ENCODE measurements at regions not wholly inside any gene's neighbourhood (a gene's known extent, or its start where the extent isn't known, plus 50 kb on each side); places are given as distances from the start of the nearest gene placed in this dataset.

DNA sequence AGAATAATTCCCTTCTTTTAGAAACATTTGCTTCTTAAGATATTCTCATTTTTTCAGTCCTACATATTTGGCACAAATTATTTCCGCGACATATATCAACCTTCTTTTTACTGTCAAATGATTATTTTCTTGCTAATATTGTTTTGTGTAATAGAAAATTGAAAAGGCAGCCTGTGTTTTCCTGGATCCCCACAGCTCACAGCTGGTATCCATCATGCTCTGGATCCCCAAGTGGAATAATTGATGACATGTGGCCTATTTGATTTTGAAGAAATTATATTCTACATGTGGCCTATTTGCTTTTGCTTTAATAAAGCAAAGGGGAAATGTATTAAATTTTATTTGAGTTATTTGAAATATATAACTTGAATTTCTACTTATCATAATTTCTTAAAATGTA, 199.4 kb upstream of the LUZP2 start:
- H3K27ac ChIP-seq, result no peak overlapping the region
- TF ChIP-seq ZFX (IDR thresholded peaks at IDR 0.05; ENCODE audit: borderline replicate concordance), result no peak
- TF ChIP-seq, protein P1, sequence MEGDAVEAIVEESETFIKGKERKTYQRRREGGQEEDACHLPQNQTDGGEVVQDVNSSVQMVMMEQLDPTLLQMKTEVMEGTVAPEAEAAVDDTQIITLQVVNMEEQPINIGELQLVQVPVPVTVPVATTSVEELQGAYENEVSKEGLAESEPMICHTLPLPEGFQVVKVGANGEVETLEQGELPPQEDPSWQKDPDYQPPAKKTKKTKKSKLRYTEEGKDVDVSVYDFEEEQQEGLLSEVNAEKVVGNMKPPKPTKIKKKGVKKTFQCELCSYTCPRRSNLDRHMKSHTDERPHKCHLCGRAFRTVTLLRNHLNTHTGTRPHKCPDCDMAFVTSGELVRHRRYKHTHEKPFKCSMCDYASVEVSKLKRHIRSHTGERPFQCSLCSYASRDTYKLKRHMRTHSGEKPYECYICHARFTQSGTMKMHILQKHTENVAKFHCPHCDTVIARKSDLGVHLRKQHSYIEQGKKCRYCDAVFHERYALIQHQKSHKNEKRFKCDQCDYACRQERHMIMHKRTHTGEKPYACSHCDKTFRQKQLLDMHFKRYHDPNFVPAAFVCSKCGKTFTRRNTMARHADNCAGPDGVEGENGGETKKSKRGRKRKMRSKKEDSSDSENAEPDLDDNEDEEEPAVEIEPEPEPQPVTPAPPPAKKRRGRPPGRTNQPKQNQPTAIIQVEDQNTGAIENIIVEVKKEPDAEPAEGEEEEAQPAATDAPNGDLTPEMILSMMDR (IDR thresholded peaks at IDR 0.05), result no peak

DNA sequence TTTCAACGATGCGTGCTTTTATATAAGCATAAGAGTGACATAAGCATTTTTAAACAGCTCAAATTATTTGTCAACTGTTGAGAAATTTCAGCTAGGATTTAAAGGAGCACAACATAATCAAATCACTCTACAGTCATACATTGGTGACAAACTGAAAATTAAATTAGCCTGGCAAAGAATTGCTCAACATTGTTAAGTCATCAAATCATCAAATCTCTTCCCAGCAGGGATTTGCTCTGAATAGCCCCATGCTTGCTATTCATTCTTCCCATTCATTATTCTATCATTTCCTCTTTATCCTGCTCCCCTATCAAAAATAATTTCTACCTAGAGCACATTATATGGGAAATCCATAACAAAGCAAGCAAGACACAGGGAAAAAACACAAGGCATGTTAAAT, 198.7 kb upstream of the LUZP2 start:
- H3K27ac ChIP-seq, result no peak overlapping the region
- TF ChIP-seq, protein P1 (IDR thresholded peaks at IDR 0.05), result no peak
- TF ChIP-seq ZFX (IDR thresholded peaks at IDR 0.05; ENCODE audit: borderline replicate concordance), result no peak

DNA sequence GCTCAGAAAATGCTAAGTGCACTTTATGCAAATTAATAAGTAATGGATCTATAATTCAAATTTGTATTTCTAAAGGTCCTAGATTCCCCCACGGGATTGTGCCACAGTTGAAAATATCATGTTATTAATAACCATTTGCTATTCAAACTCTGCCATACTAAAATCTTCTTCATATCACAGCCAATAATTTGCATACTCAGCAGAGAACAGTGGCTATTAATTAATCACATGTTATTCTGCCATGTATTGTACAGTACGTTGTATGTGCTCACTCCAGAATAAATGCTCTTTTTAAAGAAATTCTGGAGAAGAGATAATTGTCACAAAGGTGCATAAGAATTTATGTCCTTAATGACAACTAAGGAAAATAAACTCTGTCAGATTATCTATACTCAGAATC, 184.9 kb upstream of the LUZP2 start:
- no peak for TF ChIP-seq ZFX (IDR thresholded peaks at IDR 0.05; ENCODE audit: borderline replicate concordance)
- TF ChIP-seq, protein P1 (IDR thresholded peaks at IDR 0.05), result no peak
- H3K27ac ChIP-seq, result no peak overlapping the region

DNA sequence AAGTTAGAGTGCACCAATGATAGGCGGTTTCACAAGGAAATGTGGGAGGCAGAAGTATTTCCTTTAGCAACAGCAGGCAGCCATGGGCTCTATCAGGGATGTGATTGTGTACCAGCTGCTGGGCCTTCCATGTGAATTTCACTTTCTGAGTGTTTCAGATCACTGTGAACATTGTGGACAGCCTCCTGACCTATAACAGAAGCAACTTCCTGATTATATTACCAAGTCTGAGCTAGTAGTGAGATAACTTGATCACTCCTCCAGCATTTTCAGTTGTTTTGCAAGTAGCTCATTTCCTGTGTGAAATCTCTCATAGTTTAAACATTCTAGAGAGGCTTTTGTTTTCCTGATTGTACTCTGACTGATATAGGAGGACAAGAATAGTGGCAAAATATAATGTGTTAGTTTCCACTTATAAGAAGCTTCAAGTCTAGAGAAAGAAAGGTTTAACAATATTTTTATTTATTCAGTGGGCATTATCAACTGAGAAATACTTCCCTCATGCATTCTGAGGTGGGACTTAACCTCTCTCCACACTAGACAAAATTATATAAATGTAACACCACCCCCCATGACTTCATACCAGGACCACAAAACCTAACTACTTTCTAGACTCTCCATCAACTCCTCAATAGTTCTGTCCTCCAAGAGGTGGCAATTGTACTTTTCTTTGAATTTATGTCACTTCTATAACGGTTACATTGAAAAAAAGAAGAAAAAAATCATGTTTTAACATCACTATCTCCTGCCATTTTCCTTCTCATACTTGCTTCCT, 184.2 kb upstream of the LUZP2 start:
- H3K27ac ChIP-seq, result no peak overlapping the region
- no peak for TF ChIP-seq ZFX (IDR thresholded peaks at IDR 0.05; ENCODE audit: borderline replicate concordance)
- TF ChIP-seq, protein P1 (IDR thresholded peaks at IDR 0.05), result no peak

DNA sequence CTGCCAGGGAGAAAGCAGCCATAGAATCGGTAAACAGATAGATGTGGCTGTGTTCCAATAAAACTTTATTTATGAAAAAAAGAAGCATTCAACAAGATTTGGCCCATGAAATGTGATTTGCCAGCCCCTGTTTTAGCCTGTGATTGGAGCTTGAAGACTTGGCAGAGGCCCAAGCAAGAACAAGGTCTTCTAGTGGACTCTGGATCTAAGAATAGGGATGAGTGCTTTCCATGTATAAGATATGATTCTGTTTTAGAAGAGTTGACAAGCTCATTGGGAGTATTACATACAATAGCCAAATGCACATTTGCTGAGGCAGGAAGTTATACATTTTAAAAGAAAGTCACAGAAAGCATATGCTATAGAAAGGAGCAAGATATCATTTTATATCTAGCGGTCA, 175.6 kb upstream of the LUZP2 start:
- no peak for TF ChIP-seq ZFX (IDR thresholded peaks at IDR 0.05; ENCODE audit: borderline replicate concordance)
- TF ChIP-seq, protein P1 (IDR thresholded peaks at IDR 0.05), result no peak
- H3K27ac ChIP-seq, result no peak overlapping the region

DNA sequence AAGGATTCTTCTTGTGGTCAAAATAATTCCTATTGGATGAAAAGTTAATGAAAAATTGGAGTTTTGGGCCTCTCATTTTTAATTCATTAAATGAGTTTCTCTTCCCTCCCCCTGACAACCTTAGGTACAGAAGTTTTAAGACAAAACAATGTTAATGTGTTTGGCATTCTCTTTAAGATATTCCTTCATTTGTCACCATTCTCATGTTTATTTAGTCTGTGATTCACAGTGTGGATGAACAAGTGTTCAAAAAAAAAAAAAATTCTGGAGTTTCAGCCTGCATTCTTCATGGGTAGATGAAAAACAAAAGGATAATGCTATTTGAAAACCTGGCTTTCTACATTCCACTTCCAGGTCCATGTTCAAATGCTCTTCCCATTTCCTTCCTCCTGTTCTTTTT, 172.6 kb upstream of the LUZP2 start:
- no peak overlapping the region for H3K27ac ChIP-seq
- TF ChIP-seq, protein P1 (IDR thresholded peaks at IDR 0.05), result no peak
- TF ChIP-seq ZFX (IDR thresholded peaks at IDR 0.05; ENCODE audit: borderline replicate concordance), result no peak

DNA sequence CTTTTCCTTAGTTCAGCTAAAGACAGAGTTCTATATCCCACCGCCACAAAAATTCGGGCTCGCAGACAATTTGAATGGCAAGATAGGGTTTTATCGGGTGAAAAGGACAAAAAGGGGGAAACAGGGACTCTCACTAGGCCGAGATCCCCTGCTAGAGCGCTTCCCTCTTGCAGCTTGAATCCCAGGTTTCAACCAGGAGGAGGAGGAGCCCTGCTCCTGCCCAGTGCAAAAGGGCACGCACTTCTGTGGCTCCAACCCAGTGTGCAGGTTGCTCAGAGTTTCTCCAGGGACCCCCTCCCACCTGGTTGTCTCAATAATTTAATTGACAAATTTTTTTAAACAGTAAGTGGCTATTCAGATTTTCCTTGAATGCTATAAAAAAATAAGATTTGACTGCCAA, 152.6 kb upstream of the LUZP2 start:
- H3K27ac ChIP-seq, result no peak overlapping the region; the same call in 1 of the 2 replicates
- TF ChIP-seq ZFX (IDR thresholded peaks at IDR 0.05; ENCODE audit: borderline replicate concordance), result no peak
- TF ChIP-seq, protein P1 (IDR thresholded peaks at IDR 0.05), result no peak
